ENCODE measurements at regions not wholly inside any gene's neighbourhood (a gene's known extent, or its start where the extent isn't known, plus 50 kb on each side); places are given as distances from the start of the nearest gene placed in this dataset.

- H3K4me3 ChIP-seq (ENCODE audit: low read depth, low read length): no peak overlapping the region
- no peak for DNase-seq (ENCODE audit: low read depth)
Observed at GRCh38 chr5:5986492-5987178, 391.7 kb downstream of the MED10 start.

GRCh38 chr5:5985332-5985731 lies 393.0 kb downstream of the MED10 start:
- no peak for DNase-seq (ENCODE audit: low read depth)
- no peak overlapping the region for H3K4me3 ChIP-seq (ENCODE audit: low read depth, low read length)
- TF ChIP-seq CTCF (IDR thresholded peaks at IDR 0.05; ENCODE audit: insufficient read depth, low read depth, low read length, missing control alignments): no peak

More at GRCh38 chr5:5986492-5987178, 391.7 kb downstream of the MED10 start:
- no peak for TF ChIP-seq CTCF (IDR thresholded peaks at IDR 0.05; ENCODE audit: insufficient read depth, low read depth, low read length, missing control alignments)

GRCh38 chr5:5983261-5983980 lies 394.9 kb downstream of the MED10 start:
- H3K4me3 ChIP-seq (ENCODE audit: low read depth, low read length): no peak overlapping the region
- no peak for TF ChIP-seq CTCF (IDR thresholded peaks at IDR 0.05; ENCODE audit: insufficient read depth, low read depth, low read length, missing control alignments)
- no peak for DNase-seq (ENCODE audit: low read depth)

- no peak overlapping the region for H3K4me3 ChIP-seq (ENCODE audit: low read depth, low read length)
- TF ChIP-seq CTCF (IDR thresholded peaks at IDR 0.05; ENCODE audit: insufficient read depth, low read depth, low read length, missing control alignments): no peak
- no peak for DNase-seq (ENCODE audit: low read depth)
Observed at GRCh38 chr5:5981562-5981961, 396.8 kb downstream of the MED10 start.

GRCh38 chr5:5980538-5980895 lies 397.8 kb downstream of the MED10 start:
- H3K4me3 ChIP-seq (ENCODE audit: low read depth, low read length): no peak overlapping the region
- DNase-seq (ENCODE audit: low read depth): no peak
- no peak for TF ChIP-seq CTCF (IDR thresholded peaks at IDR 0.05; ENCODE audit: insufficient read depth, low read depth, low read length, missing control alignments)

GRCh38 chr5:5979761-5980537 lies 398.4 kb downstream of the MED10 start:
- TF ChIP-seq CTCF (IDR thresholded peaks at IDR 0.05; ENCODE audit: insufficient read depth, low read depth, low read length, missing control alignments): no peak
- no peak overlapping the region for H3K4me3 ChIP-seq (ENCODE audit: low read depth, low read length)
- no peak for DNase-seq (ENCODE audit: low read depth)
